ENCODE measurements at regions not wholly inside any gene's neighbourhood (a gene's known extent, or its start where the extent isn't known, plus 50 kb on each side); places are given as distances from the start of the nearest gene placed in this dataset.

- TF ChIP-seq EP300 (IDR thresholded peaks at IDR 0.05) (no peak), MYC (IDR thresholded peaks at IDR 0.05; ENCODE audit: borderline replicate concordance, low read length) (no peak), CTCF (IDR thresholded peaks at IDR 0.05) (no peak), ELK1 (IDR thresholded peaks at IDR 0.05; ENCODE audit: low read depth, low read length) (no peak), JUN (IDR thresholded peaks at IDR 0.05) (no peak), JUNB (IDR thresholded peaks at IDR 0.05) (no peak), POLR2A (IDR thresholded peaks at IDR 0.05; ENCODE audit: low read length) (no peak), RCOR1 (IDR thresholded peaks at IDR 0.05; ENCODE audit: low read depth, low read length) (no peak), ZFP36 (IDR thresholded peaks at IDR 0.05; ENCODE audit: borderline replicate concordance, partially characterized antibody) (no peak)
Observed at GRCh38 chr3:150117076-150117475, 146.4 kb upstream of the PFN2 start.

All from A549 (cell line).